GM23338 (cell line): ENCODE measurements at regions not wholly inside any gene's neighbourhood (a gene's known extent, or its start where the extent isn't known, plus 50 kb on each side); places are given as distances from the start of the nearest gene placed in this dataset.

Experiments used
- ATAC-seq: fragments of 200-7000 bp; cut with Tn5 transposase; 3 replicates; pipeline ENCODE4 v1.9.1; 2020
- DNase-seq: peaks from one replicate; pipeline ENCODE4 v3.0.0-alpha.2; 2015; ENCODE audit warnings: low spot score
- H2AFZ ChIP-seq: fragments of 200-600 bp; sonication (generic); 2 replicates; pipeline ENCODE4 v1.8.0; 2016; ENCODE audit warnings: antibody characterized with exemption, mild to moderate bottlenecking, moderate library complexity
- H3F3A ChIP-seq: fragments of 200-600 bp; sonication (generic); replicated peaks from 2 replicates; pipeline ENCODE4 v1.8.0; 2017; ENCODE audit warnings: antibody characterized with exemption, mixed run types, low read depth
- H3K27ac ChIP-seq: fragments of 200-600 bp; sonication (generic); 2 replicates; pipeline ENCODE4 v1.6.1; 2016; ENCODE audit warnings: low read depth
- H3K27me3 ChIP-seq: fragments of 200-600 bp; sonication (generic); 2 replicates; pipeline ENCODE4 v1.8.0; 2016; ENCODE audit warnings: mild to moderate bottlenecking, mixed run types, moderate library complexity; ENCODE audit not compliant: insufficient read depth
- H3K36me3 ChIP-seq: fragments of 200-600 bp; sonication (generic); 2 replicates; pipeline ENCODE4 v1.8.0; 2016; ENCODE audit warnings: mild to moderate bottlenecking; ENCODE audit not compliant: insufficient read depth
- H3K4me1 ChIP-seq: fragments of 200-600 bp; sonication (generic); 2 replicates; pipeline ENCODE4 v1.8.0; 2016; ENCODE audit warnings: mild to moderate bottlenecking, moderate library complexity; ENCODE audit not compliant: insufficient read depth
- H3K4me2 ChIP-seq: fragments of 200-600 bp; sonication (generic); 2 replicates; pipeline ENCODE4 v1.7.1; 2017; ENCODE audit warnings: mixed run types
- H3K4me3 ChIP-seq: fragments of 200-600 bp; sonication (generic); 2 replicates; pipeline ENCODE4 v1.6.1; 2016; ENCODE audit warnings: mixed run types
- H3K79me2 ChIP-seq: fragments of 200-600 bp; sonication (generic); replicated peaks from 2 replicates; pipeline ENCODE4 v1.8.0; 2017; ENCODE audit warnings: mild to moderate bottlenecking; ENCODE audit not compliant: insufficient read depth
- H3K9me2 ChIP-seq: fragments of 200-600 bp; sonication (generic); 2 replicates; pipeline ENCODE4 v1.8.0; 2017; ENCODE audit not compliant: insufficient read depth
- H4K20me1 ChIP-seq: fragments of 200-600 bp; sonication (generic); replicated peaks from 2 replicates; pipeline ENCODE4 v1.8.0; 2017; ENCODE audit warnings: mild to moderate bottlenecking; ENCODE audit not compliant: insufficient read depth
- H3K27ac Mint-ChIP-seq: 2 replicates; pipeline ENCODE4 v1.8.0; 2020; ENCODE audit warnings: inconsistent platforms, mild to moderate bottlenecking, moderate library complexity, mixed read lengths
- H3K27me3 Mint-ChIP-seq: 3 replicates; pipeline ENCODE4 v1.8.0; 2022; ENCODE audit warnings: low read depth, mild to moderate bottlenecking, moderate library complexity, mixed read lengths, inconsistent platforms; ENCODE audit not compliant: insufficient read depth, poor library complexity
- H3K36me3 Mint-ChIP-seq: 3 replicates; pipeline ENCODE4 v1.8.0; 2021; ENCODE audit warnings: low read depth, mild to moderate bottlenecking, inconsistent platforms, moderate library complexity, mixed read lengths
- H3K4me1 Mint-ChIP-seq: 3 replicates; pipeline ENCODE4 v1.8.0; 2020; ENCODE audit warnings: mild to moderate bottlenecking, inconsistent platforms, mixed read lengths
- H3K4me3 Mint-ChIP-seq: 3 replicates; pipeline ENCODE4 v1.8.0; 2021; ENCODE audit warnings: moderate library complexity, mild to moderate bottlenecking, inconsistent platforms, mixed read lengths
- H3K9me3 Mint-ChIP-seq: 3 replicates; pipeline ENCODE4 v1.8.0; 2020; ENCODE audit warnings: moderate library complexity, mild to moderate bottlenecking, inconsistent platforms, mixed read lengths
- CREB1 ChIP-seq: fragments of 250-450 bp; sonication (Bioruptor Pico); IDR thresholded peaks from 2 replicates; pipeline ENCODE4 v1.5.0; 2020; ENCODE audit warnings: low read depth, mild to moderate bottlenecking, moderate library complexity
- CTCF ChIP-seq, 2 experiments: fragments of 200-600 bp in 1 of 2; sonication (generic) in 1 of 2; conservative IDR thresholded peaks; 2 replicates each; pipeline versions ENCODE4 v1.5.1 to v1.6.1; 2016 to 2017; ENCODE audit warnings: antibody characterized with exemption in 2 of 2, low read depth in 2 of 2, mild to moderate bottlenecking in 2 of 2, moderate library complexity in 1 of 2
- ETS1 ChIP-seq: IDR thresholded peaks from 2 replicates; pipeline ENCODE4 v1.6.1; 2016; ENCODE audit warnings: antibody characterized with exemption
- EZH2 ChIP-seq: fragments of 200-600 bp; sonication (generic); IDR thresholded peaks from one replicate; pipeline ENCODE4 v1.8.0; 2017; ENCODE audit warnings: antibody characterized with exemption, mild to moderate bottlenecking, low read depth; ENCODE audit not compliant: unreplicated experiment
- EZH2phosphoT487 ChIP-seq: fragments of 200-600 bp; sonication (generic); IDR thresholded peaks from one replicate; pipeline ENCODE4 v1.8.1; 2018; ENCODE audit warnings: antibody characterized with exemption; ENCODE audit not compliant: unreplicated experiment
- JUNB ChIP-seq: IDR thresholded peaks from one replicate; pipeline ENCODE4 v1.6.1; 2016; ENCODE audit warnings: antibody characterized with exemption; ENCODE audit not compliant: unreplicated experiment
- NANOG ChIP-seq: IDR thresholded peaks from 2 replicates; pipeline ENCODE4 v1.6.1; 2016; ENCODE audit warnings: antibody characterized with exemption, borderline replicate concordance
- POLR2AphosphoS5 ChIP-seq: IDR thresholded peaks from 2 replicates; pipeline ENCODE4 v1.6.1; 2016; ENCODE audit warnings: antibody characterized with exemption, low read depth
- STAT1 ChIP-seq: IDR thresholded peaks from one replicate; pipeline ENCODE4 v1.6.1; 2016; ENCODE audit warnings: antibody characterized with exemption; ENCODE audit not compliant: unreplicated experiment
- ZNF114 ChIP-seq: fragments of 250-450 bp; sonication (Bioruptor Pico); IDR thresholded peaks from 2 replicates; pipeline ENCODE4 v1.5.0; 2020; ENCODE audit warnings: mild to moderate bottlenecking, moderate library complexity
- ZNF331 ChIP-seq: fragments of 250-450 bp; sonication (Bioruptor Pico); IDR thresholded peaks from 2 replicates; pipeline ENCODE4 v1.5.0; 2020; ENCODE audit warnings: low read depth, mild to moderate bottlenecking, moderate library complexity
- TF ChIP-seq, protein P1 (sequence below): fragments of 250-450 bp; sonication (Bioruptor Pico); IDR thresholded peaks from 2 replicates; pipeline ENCODE4 v1.5.0; 2020; ENCODE audit warnings: mild to moderate bottlenecking, moderate library complexity

DNA sequence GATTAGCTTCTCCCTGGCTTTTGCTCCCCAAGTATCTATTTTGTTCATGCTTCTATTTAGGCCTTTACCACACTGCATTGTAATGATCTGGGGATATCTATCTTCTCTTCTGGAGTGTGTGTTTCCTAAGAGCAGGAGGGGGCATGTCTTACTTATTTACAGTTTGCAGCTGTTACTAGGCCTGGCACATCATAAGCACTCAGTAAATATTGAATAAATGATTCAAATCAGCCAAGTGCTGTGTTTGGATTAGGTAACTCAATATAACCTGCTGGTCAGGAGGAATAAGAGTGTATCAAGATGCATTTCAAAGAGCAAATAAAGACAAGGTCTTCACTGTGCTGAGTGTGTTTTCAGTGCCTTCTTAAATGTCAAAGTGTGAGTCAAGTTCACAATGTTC is 186.1 kb downstream of the FOXG1 start:
- H3K4me3 Mint-ChIP-seq: no peak overlapping the region
- no peak overlapping the region for H3K27ac Mint-ChIP-seq
- H3K79me2 ChIP-seq: no peaks in the 10 kb centered on the region
- ATAC-seq: no peak
- no peak for DNase-seq
- H3K9me2 ChIP-seq: no peaks in the 10 kb centered on the region
- H3K4me1 Mint-ChIP-seq: peaks cover 2% of the 10 kb centered on the region; the same call in 1 of the 3 replicates
- H3K36me3 ChIP-seq: no peaks in the 10 kb centered on the region
- H3K27me3 Mint-ChIP-seq: no peaks in the 10 kb centered on the region
- H2AFZ ChIP-seq: no peak overlapping the region
- no peak overlapping the region for H3K27ac ChIP-seq
- TF ChIP-seq EZH2: no peak
- TF ChIP-seq JUNB: no peak
- no peak for TF ChIP-seq ETS1
- H4K20me1 ChIP-seq: no peaks in the 10 kb centered on the region
- H3K36me3 Mint-ChIP-seq: no peaks in the 10 kb centered on the region
- no peak overlapping the region for H3K4me3 ChIP-seq
- no peak overlapping the region for H3K4me2 ChIP-seq
- no peaks in the 10 kb centered on the region for H3K27me3 ChIP-seq
- no peaks in the 10 kb centered on the region for H3F3A ChIP-seq
- peaks cover 3% of the 10 kb centered on the region; the same call in 2 of the 3 replicates for H3K9me3 Mint-ChIP-seq
- no peaks in the 10 kb centered on the region for H3K4me1 ChIP-seq

- H3K27me3 ChIP-seq: no peaks in the 10 kb centered on the region
- Mint-ChIP-seq H3K9me3 (peaks cover 3% of the 10 kb centered on the region; the same call in 2 of the 3 replicates), H3K27me3 (no peaks in the 10 kb centered on the region), H3K4me1 (peaks cover 2% of the 10 kb centered on the region; the same call in 1 of the 3 replicates), H3K4me3 (no peak overlapping the region), H3K36me3 (no peaks in the 10 kb centered on the region), H3K27ac (no peak overlapping the region)
- no peaks in the 10 kb centered on the region for H3F3A ChIP-seq
- no peaks in the 10 kb centered on the region for H3K9me2 ChIP-seq
- no peaks in the 10 kb centered on the region for H4K20me1 ChIP-seq
- no peak overlapping the region for H3K4me3 ChIP-seq
- no peak overlapping the region for H2AFZ ChIP-seq
- H3K4me2 ChIP-seq: no peak overlapping the region
- no peaks in the 10 kb centered on the region for H3K79me2 ChIP-seq
- H3K4me1 ChIP-seq: no peaks in the 10 kb centered on the region
- H3K36me3 ChIP-seq: no peaks in the 10 kb centered on the region
- H3K27ac ChIP-seq: no peak overlapping the region
- DNase-seq: no peak
- no peak for ATAC-seq
- TF ChIP-seq ETS1 (no peak), STAT1 (no peak), EZH2 (no peak), EZH2phosphoT487 (no peak), NANOG (no peak), CTCF (conservative IDR thresholded peaks at IDR 0.05; ENCODE audit: low read depth in 2 of 2) (no peak), CREB1 (no peak), ZNF331 (CRISPR knock-in tag) (no peak), ZNF114 (CRISPR knock-in tag) (no peak), POLR2AphosphoS5 (no peak)
- TF ChIP-seq, protein P1, sequence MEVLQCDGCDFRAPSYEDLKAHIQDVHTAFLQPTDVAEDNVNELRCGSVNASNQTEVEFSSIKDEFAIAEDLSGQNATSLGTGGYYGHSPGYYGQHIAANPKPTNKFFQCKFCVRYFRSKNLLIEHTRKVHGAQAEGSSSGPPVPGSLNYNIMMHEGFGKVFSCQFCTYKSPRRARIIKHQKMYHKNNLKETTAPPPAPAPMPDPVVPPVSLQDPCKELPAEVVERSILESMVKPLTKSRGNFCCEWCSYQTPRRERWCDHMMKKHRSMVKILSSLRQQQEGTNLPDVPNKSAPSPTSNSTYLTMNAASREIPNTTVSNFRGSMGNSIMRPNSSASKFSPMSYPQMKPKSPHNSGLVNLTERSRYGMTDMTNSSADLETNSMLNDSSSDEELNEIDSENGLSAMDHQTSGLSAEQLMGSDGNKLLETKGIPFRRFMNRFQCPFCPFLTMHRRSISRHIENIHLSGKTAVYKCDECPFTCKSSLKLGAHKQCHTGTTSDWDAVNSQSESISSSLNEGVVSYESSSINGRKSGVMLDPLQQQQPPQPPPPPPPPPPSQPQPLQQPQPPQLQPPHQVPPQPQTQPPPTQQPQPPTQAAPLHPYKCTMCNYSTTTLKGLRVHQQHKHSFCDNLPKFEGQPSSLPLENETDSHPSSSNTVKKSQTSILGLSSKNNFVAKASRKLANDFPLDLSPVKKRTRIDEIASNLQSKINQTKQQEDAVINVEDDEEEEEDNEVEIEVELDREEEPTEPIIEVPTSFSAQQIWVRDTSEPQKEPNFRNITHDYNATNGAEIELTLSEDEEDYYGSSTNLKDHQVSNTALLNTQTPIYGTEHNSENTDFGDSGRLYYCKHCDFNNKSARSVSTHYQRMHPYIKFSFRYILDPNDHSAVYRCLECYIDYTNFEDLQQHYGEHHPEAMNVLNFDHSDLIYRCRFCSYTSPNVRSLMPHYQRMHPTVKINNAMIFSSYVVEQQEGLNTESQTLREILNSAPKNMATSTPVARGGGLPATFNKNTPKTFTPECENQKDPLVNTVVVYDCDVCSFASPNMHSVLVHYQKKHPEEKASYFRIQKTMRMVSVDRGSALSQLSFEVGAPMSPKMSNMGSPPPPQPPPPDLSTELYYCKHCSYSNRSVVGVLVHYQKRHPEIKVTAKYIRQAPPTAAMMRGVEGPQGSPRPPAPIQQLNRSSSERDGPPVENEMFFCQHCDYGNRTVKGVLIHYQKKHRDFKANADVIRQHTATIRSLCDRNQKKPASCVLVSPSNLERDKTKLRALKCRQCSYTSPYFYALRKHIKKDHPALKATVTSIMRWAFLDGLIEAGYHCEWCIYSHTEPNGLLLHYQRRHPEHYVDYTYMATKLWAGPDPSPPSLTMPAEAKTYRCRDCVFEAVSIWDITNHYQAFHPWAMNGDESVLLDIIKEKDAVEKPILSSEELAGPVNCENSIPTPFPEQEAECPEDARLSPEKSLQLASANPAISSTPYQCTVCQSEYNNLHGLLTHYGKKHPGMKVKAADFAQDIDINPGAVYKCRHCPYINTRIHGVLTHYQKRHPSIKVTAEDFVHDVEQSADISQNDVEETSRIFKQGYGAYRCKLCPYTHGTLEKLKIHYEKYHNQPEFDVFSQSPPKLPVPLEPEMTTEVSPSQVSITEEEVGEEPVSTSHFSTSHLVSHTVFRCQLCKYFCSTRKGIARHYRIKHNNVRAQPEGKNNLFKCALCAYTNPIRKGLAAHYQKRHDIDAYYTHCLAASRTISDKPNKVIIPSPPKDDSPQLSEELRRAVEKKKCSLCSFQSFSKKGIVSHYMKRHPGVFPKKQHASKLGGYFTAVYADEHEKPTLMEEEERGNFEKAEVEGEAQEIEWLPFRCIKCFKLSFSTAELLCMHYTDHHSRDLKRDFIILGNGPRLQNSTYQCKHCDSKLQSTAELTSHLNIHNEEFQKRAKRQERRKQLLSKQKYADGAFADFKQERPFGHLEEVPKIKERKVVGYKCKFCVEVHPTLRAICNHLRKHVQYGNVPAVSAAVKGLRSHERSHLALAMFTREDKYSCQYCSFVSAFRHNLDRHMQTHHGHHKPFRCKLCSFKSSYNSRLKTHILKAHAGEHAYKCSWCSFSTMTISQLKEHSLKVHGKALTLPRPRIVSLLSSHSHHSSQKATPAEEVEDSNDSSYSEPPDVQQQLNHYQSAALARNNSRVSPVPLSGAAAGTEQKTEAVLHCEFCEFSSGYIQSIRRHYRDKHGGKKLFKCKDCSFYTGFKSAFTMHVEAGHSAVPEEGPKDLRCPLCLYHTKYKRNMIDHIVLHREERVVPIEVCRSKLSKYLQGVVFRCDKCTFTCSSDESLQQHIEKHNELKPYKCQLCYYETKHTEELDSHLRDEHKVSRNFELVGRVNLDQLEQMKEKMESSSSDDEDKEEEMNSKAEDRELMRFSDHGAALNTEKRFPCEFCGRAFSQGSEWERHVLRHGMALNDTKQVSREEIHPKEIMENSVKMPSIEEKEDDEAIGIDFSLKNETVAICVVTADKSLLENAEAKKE: no peak
These were observed 187.4 kb downstream of the FOXG1 start for GRCh38 chr14:28953973-28954372.
